ENCODE measurements at regions not wholly inside any gene's neighbourhood (a gene's known extent, or its start where the extent isn't known, plus 50 kb on each side); places are given as distances from the start of the nearest gene placed in this dataset.

- no peak for ATAC-seq
- no peak overlapping the region for H3K27ac ChIP-seq
- WGBS, 2 donors (ENCODE audit: low coverage in 1 of 2), result no CpG with 5 or more reads among the region's 2 CpGs
- no peak for TF ChIP-seq POLR2AphosphoS5 (IDR thresholded peaks at IDR 0.05)
- H3K27me3 ChIP-seq, result peaks cover 44% of the 10 kb centered on the region
- no peaks in the 10 kb centered on the region for H3K36me3 ChIP-seq
- H3K4me3 ChIP-seq, result no peak overlapping the region
- H3K9me3 ChIP-seq, result no peaks in the 10 kb centered on the region
- peaks cover 0 to 2% (median 0%) of the 10 kb centered on the region in 3 donors for H3K4me1 ChIP-seq
These were observed 131.1 kb downstream of the FOXD1 start for GRCh38 chr5:73317523-73317922.

DNA sequence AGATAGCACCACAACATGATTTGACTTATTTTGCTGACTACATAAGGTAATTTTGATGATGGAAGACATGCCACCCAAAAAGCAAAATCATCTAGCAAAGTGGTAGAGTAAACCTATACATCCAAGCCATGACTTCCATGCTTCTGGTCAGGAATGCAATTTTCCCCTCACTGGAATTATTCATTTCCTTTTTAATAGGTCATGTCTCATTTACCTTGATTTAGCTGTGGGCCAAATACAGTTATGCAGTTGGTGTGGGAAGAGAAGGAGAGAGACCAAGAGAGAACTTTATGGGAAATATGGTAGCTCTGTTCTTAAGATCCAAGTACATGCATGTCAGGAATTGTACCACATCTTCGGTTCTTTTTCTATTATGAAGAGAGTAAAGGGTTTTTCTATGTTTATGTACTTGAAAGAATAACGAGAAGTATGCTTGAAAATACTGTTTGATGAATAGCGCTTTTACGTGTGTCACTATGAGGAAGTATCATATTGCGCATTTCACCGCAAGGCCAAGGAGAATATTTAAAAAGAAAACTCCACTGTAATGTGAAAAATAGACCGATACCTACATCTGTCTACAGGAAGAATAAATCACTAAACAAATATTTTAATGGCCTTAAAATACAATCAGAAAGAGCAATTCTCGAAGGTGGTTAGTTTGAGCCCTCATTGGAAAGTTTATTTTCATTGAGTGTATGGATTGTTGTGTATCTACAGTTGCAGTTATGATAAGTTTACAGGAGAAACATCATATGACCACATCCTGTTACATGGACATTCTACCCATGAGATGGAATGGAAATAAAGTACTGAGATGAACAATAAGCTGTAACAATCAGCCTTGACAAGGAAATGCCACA is 134.0 kb downstream of the FOXD1 start:
- H3K4me1 ChIP-seq, result peaks cover 0 to 17% (median 9%) of the 10 kb centered on the region in 3 donors
- H3K27me3 ChIP-seq, result peaks cover 73% of the 10 kb centered on the region
- H3K9me3 ChIP-seq, result no peaks in the 10 kb centered on the region
- TF ChIP-seq POLR2AphosphoS5 (IDR thresholded peaks at IDR 0.05) (no peak), EP300 (IDR thresholded peaks at IDR 0.05) (no peak), POLR2A (IDR thresholded peaks at IDR 0.05) (no peak)
- TF ChIP-seq, protein P1, sequence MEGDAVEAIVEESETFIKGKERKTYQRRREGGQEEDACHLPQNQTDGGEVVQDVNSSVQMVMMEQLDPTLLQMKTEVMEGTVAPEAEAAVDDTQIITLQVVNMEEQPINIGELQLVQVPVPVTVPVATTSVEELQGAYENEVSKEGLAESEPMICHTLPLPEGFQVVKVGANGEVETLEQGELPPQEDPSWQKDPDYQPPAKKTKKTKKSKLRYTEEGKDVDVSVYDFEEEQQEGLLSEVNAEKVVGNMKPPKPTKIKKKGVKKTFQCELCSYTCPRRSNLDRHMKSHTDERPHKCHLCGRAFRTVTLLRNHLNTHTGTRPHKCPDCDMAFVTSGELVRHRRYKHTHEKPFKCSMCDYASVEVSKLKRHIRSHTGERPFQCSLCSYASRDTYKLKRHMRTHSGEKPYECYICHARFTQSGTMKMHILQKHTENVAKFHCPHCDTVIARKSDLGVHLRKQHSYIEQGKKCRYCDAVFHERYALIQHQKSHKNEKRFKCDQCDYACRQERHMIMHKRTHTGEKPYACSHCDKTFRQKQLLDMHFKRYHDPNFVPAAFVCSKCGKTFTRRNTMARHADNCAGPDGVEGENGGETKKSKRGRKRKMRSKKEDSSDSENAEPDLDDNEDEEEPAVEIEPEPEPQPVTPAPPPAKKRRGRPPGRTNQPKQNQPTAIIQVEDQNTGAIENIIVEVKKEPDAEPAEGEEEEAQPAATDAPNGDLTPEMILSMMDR (IDR thresholded peaks at IDR 0.05), result no peak
- H3K36me3 ChIP-seq, result no peaks in the 10 kb centered on the region
- H3K4me3 ChIP-seq, result no peak overlapping the region
- no peak overlapping the region for H3K27ac ChIP-seq
- 57 to 82% methylated on average over 8 of the region's 8 CpGs for WGBS, 2 donors (ENCODE audit: low coverage in 1 of 2)
- ATAC-seq, result no peak

DNA sequence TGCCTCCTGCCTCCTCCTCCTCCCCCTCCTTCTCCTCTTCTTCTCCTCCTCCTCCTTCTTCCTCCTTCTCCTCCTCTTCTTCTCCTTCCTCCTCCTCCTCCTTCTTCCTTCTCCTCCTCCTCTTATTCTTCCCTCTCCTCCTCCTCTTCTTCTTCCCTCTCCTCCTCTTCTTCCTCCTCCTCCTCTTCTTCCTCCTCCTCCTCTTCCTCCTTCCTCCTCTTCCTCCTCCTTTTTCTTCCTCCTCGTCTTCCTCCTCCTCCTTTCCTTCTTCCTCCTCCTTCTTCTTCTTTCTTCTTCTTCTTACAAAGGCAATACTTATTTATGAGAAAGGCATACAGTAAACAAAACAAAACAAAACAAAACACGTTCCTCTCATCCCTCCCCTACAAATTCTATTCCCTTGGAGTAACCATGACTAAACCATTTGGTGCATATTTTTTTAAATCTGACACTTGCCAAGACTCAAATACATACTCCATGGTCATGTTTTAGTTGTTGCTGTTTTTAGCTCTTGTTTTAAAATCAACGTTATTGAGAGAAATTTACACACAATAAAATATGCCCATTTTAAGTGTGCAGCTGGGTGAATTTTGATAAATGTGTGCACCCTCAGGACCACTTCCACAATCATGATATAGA is 135.6 kb downstream of the FOXD1 start:
- WGBS, 2 donors (ENCODE audit: low coverage in 1 of 2), result 51 to 53% methylated on average over 3 of the region's 3 CpGs
- Histone ChIP-seq H3K4me1 (peaks cover 0 to 17% (median 9%) of the 10 kb centered on the region in 3 donors), H3K9me3 (no peaks in the 10 kb centered on the region), H3K27me3 (peaks cover 80% of the 10 kb centered on the region), H3K4me3 (no peak overlapping the region), H3K27ac (no peak overlapping the region), H3K36me3 (no peaks in the 10 kb centered on the region)
- no peak for ATAC-seq
- no peak for TF ChIP-seq POLR2AphosphoS5 (IDR thresholded peaks at IDR 0.05)
- TF ChIP-seq EP300 (IDR thresholded peaks at IDR 0.05), result no peak
- TF ChIP-seq, protein P1 (IDR thresholded peaks at IDR 0.05), result no peak
- TF ChIP-seq POLR2A (IDR thresholded peaks at IDR 0.05), result no peak

DNA sequence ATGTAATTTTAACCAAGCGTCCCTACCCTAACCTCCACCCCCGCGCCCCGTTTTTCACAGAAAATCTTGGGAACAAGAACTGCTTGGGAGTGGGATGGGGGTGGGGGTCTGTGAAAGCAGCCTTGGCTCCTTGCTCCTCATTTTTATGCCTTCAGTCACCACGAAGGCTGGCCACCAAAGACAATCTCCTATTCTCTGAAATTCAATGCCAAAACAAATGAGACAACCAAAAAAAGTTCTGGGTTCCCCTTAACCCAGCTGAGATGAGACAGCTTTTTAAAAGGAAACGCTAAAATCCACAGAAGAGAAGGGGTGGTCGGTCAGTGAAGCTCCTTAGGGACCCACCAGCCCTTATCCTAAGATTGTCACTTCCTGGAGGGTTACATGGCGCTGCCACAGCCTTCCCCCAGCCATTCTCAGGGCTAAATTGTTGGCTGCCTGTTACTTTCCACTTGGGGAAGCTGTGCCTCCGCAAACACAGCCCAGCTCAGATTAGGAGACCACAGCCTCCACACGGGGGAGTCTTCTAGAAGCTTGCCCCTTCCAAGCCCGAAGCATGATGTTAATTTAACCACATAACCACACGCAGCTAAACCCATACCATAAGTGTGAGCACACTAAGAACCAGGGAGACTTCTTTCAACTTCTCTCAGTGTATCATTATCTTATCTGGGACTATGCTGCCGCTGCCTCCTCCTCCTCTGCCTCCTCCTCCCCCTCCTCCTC is 136.3 kb downstream of the FOXD1 start:
- TF ChIP-seq EP300 (IDR thresholded peaks at IDR 0.05) (no peak), POLR2A (IDR thresholded peaks at IDR 0.05) (no peak), POLR2AphosphoS5 (IDR thresholded peaks at IDR 0.05) (no peak)
- TF ChIP-seq, protein P1 (IDR thresholded peaks at IDR 0.05), result peak in 1 of 4 experiments; percentile 23
- WGBS, 2 donors (ENCODE audit: low coverage in 1 of 2), result 24 to 68% methylated on average over 3 to 13 of the region's 13 CpGs

More for the DNA sequence above, 136.3 kb downstream of the FOXD1 start:
- no peaks in the 10 kb centered on the region for H3K9me3 ChIP-seq
- no peaks in the 10 kb centered on the region for H3K36me3 ChIP-seq
- no peak overlapping the region for H3K4me3 ChIP-seq
- peaks cover 81% of the 10 kb centered on the region for H3K27me3 ChIP-seq
- peaks cover 0 to 17% (median 9%) of the 10 kb centered on the region in 3 donors for H3K4me1 ChIP-seq
- ATAC-seq, result no peak
- peak overlapping the region in 1 of 4 donors; percentile 12 for H3K27ac ChIP-seq
